Esophagus squamous epithelium (tissue), 4 donors: ENCODE measurements at regions not wholly inside any gene's neighbourhood (a gene's known extent, or its start where the extent isn't known, plus 50 kb on each side); places are given as distances from the start of the nearest gene placed in this dataset.

Experiments used
- POLR2A ChIP-seq, 4 donors: fragments of 450-650 bp; IDR thresholded peaks; one replicate each; pipeline ENCODE4 v1.6.1; 2017; ENCODE audit warnings: antibody characterized with exemption in 4 of 4, mild to moderate bottlenecking in 4 of 4, moderate library complexity in 3 of 4
- TF ChIP-seq, protein P1 (sequence below), 6 experiments: fragments of 450-650 bp in 4 of 6; fragments of 200-600 bp in 2 of 6; sonication (generic) in 2 of 6; IDR thresholded peaks; one replicate each; pipeline ENCODE4 v1.5.1; 2016 to 2019; ENCODE audit warnings: antibody characterized with exemption in 6 of 6, mild to moderate bottlenecking in 4 of 6, moderate library complexity in 4 of 6

DNA sequence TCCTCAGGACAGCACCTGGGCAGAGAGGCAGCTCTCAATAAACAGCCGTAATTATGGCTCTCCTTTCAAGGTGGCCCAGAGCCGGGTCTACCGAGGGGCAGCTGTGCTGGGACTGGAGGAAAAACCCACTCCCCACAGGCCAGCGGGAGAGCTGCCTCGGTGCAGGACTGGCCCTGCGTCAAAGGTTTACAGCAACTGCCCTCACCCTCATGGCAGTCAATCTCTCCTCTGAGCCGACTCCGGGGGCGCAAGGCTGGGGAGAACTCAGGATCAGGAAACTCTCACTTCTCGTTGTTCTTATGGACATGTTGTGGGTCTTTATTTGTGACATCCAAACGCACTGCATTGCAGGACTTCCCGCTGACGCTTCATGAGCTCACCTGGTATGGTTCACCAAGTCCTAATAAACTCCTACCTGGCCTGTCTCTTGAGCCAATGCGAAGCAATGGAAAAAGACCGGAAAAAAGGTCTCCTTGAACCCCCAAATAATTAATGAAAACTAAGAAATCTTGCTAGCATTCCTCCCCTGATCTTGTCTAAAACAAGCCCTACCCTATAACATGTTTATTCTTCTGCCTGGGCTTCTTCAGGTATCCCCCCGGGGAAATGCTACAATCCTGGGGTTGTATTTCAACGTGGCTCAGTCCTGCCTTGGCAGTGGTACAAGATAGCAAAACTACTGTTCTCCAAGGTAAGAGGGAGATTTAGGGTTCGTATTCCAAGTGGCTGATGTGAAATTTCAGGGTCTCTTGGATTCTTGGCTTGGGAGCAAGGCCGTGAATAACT is 50.1 kb upstream of the CDKN2AIP start:
- TF ChIP-seq POLR2A (IDR thresholded peaks at IDR 0.05), result no peak
- TF ChIP-seq, protein P1, sequence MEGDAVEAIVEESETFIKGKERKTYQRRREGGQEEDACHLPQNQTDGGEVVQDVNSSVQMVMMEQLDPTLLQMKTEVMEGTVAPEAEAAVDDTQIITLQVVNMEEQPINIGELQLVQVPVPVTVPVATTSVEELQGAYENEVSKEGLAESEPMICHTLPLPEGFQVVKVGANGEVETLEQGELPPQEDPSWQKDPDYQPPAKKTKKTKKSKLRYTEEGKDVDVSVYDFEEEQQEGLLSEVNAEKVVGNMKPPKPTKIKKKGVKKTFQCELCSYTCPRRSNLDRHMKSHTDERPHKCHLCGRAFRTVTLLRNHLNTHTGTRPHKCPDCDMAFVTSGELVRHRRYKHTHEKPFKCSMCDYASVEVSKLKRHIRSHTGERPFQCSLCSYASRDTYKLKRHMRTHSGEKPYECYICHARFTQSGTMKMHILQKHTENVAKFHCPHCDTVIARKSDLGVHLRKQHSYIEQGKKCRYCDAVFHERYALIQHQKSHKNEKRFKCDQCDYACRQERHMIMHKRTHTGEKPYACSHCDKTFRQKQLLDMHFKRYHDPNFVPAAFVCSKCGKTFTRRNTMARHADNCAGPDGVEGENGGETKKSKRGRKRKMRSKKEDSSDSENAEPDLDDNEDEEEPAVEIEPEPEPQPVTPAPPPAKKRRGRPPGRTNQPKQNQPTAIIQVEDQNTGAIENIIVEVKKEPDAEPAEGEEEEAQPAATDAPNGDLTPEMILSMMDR (IDR thresholded peaks at IDR 0.05), result no peak
